Endodermal cell (in vitro differentiated cells): ENCODE measurements at regions not wholly inside any gene's neighbourhood (a gene's known extent, or its start where the extent isn't known, plus 50 kb on each side); places are given as distances from the start of the nearest gene placed in this dataset.
"Not testable (repeated sequence)": the region's sequence is repeated elsewhere in the genome, so short reads cannot be mapped to it uniquely, and the experiment has no call there.

Experiments
- DNase-seq: peaks from one replicate; pipeline ENCODE4 v3.0.0-alpha.2; 2017
- H3K27ac ChIP-seq: 2 replicates; pipeline ENCODE4 v1.5.1; 2013; ENCODE audit warnings: mild to moderate bottlenecking, low read depth, low read length, moderate library complexity
- H3K27me3 ChIP-seq: 2 replicates; pipeline ENCODE4 v1.6.1; 2013; ENCODE audit warnings: mild to moderate bottlenecking, low read length, moderate library complexity; ENCODE audit not compliant: insufficient read depth, control insufficient read depth, poor library complexity, severe bottlenecking
- H3K36me3 ChIP-seq: 2 replicates; pipeline ENCODE4 v1.7.0; 2013; ENCODE audit warnings: mild to moderate bottlenecking, low read length, moderate library complexity; ENCODE audit not compliant: control insufficient read depth, insufficient read depth
- H3K4me1 ChIP-seq: one replicate; pipeline ENCODE4 v1.7.0; 2013; ENCODE audit warnings: low read length; ENCODE audit not compliant: control insufficient read depth, insufficient read depth
- H3K4me3 ChIP-seq: 2 replicates; pipeline ENCODE4 v1.5.1; 2013; ENCODE audit warnings: mild to moderate bottlenecking, low read length, moderate library complexity
- H3K9ac ChIP-seq: 2 replicates; pipeline ENCODE4 v1.6.1; 2013; ENCODE audit warnings: mild to moderate bottlenecking, low read length, moderate library complexity; ENCODE audit not compliant: poor library complexity, severe bottlenecking; ENCODE audit errors: extremely low read depth
- H3K9me3 ChIP-seq: 2 replicates; pipeline ENCODE4 v1.6.1; 2013; ENCODE audit warnings: mild to moderate bottlenecking, low read length, moderate library complexity; ENCODE audit not compliant: control insufficient read depth
- H3K27ac Mint-ChIP-seq: 2 replicates; pipeline ENCODE4 v1.8.0; 2020; ENCODE audit warnings: mixed read lengths
- H3K27me3 Mint-ChIP-seq: 2 replicates; pipeline ENCODE4 v1.8.0; 2021; ENCODE audit warnings: mild to moderate bottlenecking, mixed read lengths; ENCODE audit not compliant: insufficient read depth
- H3K36me3 Mint-ChIP-seq: 2 replicates; pipeline ENCODE4 v1.8.0; 2020; ENCODE audit warnings: low read depth, mixed read lengths
- H3K4me1 Mint-ChIP-seq: 2 replicates; pipeline ENCODE4 v1.8.0; 2020; ENCODE audit warnings: mixed read lengths
- H3K4me3 Mint-ChIP-seq: 2 replicates; pipeline ENCODE4 v1.8.0; 2020; ENCODE audit warnings: mild to moderate bottlenecking, moderate library complexity, mixed read lengths
- H3K9me3 Mint-ChIP-seq: 2 replicates; pipeline ENCODE4 v1.8.0; 2020; ENCODE audit warnings: mild to moderate bottlenecking, mixed read lengths
- WGBS, 2 experiments: methylation state at CpG; one replicate each; pipeline versions ENCODE4 v1.1.5 to v1.1.7; 2013; ENCODE audit warnings: missing lambda C conversion rate in 2 of 2, mixed read lengths in 1 of 2; ENCODE audit not compliant: insufficient coverage in 1 of 2, insufficient read length in 1 of 2; 5-methylcytosine and 5-hydroxymethylcytosine counted together
- TF ChIP-seq, protein P1 (sequence below): fragments of 200-600 bp; sonication (generic); conservative IDR thresholded peaks from 2 replicates; pipeline ENCODE4 v1.5.0; 2021; ENCODE audit warnings: antibody characterized with exemption, mild to moderate bottlenecking

DNA sequence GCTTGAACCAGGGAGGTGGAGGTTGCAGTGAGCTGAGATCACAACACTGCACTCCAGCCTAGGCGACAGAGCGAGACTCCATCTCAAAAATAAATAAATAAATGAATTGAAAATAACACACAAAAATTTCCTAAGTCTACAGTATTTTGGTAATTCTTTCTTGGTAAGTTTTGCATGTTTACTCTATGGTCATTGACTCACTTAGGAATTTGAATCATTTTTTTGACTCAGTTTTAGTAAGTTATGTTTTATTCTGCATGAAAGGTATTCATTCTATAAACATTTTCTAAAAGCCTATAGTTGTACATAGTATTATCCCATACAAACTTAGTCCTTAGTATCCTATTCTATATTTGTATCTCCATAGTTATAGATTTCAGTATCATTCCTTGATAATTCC lies 772.9 kb upstream of the SLIT2 start:
- TF ChIP-seq, protein P1, sequence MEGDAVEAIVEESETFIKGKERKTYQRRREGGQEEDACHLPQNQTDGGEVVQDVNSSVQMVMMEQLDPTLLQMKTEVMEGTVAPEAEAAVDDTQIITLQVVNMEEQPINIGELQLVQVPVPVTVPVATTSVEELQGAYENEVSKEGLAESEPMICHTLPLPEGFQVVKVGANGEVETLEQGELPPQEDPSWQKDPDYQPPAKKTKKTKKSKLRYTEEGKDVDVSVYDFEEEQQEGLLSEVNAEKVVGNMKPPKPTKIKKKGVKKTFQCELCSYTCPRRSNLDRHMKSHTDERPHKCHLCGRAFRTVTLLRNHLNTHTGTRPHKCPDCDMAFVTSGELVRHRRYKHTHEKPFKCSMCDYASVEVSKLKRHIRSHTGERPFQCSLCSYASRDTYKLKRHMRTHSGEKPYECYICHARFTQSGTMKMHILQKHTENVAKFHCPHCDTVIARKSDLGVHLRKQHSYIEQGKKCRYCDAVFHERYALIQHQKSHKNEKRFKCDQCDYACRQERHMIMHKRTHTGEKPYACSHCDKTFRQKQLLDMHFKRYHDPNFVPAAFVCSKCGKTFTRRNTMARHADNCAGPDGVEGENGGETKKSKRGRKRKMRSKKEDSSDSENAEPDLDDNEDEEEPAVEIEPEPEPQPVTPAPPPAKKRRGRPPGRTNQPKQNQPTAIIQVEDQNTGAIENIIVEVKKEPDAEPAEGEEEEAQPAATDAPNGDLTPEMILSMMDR: no peak

GRCh38 chr4:19473569-19473968 lies 778.1 kb upstream of the SLIT2 start:
- TF ChIP-seq, protein P1: no peak
- H3K9me3 ChIP-seq: no peaks in the 10 kb centered on the region
- 83 to 100% methylated on average over 1 of the region's 1 CpG for WGBS, 2 experiments
- H3K4me3 ChIP-seq: no peak overlapping the region
- no peaks in the 10 kb centered on the region for H3K36me3 Mint-ChIP-seq
- no peaks in the 10 kb centered on the region for H3K27me3 Mint-ChIP-seq
- peaks cover 2% of the 10 kb centered on the region for H3K9me3 Mint-ChIP-seq
- no peak overlapping the region for H3K27ac ChIP-seq
- H3K4me1 Mint-ChIP-seq: peaks cover 4% of the 10 kb centered on the region
- no peaks in the 10 kb centered on the region for H3K4me1 ChIP-seq
- H3K27me3 ChIP-seq: no peaks in the 10 kb centered on the region
- DNase-seq: no peak
- no peak overlapping the region for H3K4me3 Mint-ChIP-seq
- no peaks in the 10 kb centered on the region for H3K36me3 ChIP-seq
- no peak overlapping the region for H3K9ac ChIP-seq
- no peak overlapping the region for H3K27ac Mint-ChIP-seq

More for the DNA sequence above, 772.9 kb upstream of the SLIT2 start:
- DNase-seq: no peak
- H3K27ac ChIP-seq: no peak overlapping the region
- H3K36me3 ChIP-seq: no peaks in the 10 kb centered on the region
- H3K36me3 Mint-ChIP-seq: no peaks in the 10 kb centered on the region
- peaks cover under 1% of the 10 kb centered on the region for H3K4me1 Mint-ChIP-seq
- no peak overlapping the region for H3K4me3 ChIP-seq
- H3K9ac ChIP-seq: no peak overlapping the region
- H3K9me3 Mint-ChIP-seq: no peaks in the 10 kb centered on the region
- H3K27me3 Mint-ChIP-seq: no peaks in the 10 kb centered on the region
- no peaks in the 10 kb centered on the region for H3K4me1 ChIP-seq
- WGBS, 2 experiments: 100% methylated on average over 2 of the region's 2 CpGs; no CpG with 5 or more reads in 1 of the 2 experiments
- no peaks in the 10 kb centered on the region for H3K9me3 ChIP-seq
- H3K27me3 ChIP-seq: no peaks in the 10 kb centered on the region
- H3K4me3 Mint-ChIP-seq: no peak overlapping the region
- H3K27ac Mint-ChIP-seq: no peak overlapping the region

DNA sequence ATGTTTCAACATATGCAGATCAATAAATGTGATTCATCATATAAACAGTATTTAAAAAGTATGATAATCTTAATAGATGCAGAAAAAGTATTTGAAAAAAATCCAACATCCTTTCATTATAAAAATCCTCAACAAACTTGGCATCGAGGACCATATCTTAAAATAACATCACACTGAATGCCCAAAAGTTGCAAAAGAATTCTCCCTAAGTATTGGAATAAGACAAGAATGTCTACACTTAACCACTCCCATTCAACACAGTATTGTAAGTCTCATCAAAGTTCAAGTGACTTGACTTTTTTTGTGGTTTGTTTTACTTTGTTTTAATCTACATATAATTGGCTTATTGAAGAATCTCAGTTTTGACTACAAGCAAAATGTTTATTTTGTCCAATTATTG lies 779.0 kb upstream of the SLIT2 start:
- Histone ChIP-seq H3K36me3 (no peaks in the 10 kb centered on the region), H3K4me3 (no peak overlapping the region), H3K9me3 (no peaks in the 10 kb centered on the region), H3K27me3 (no peaks in the 10 kb centered on the region), H3K9ac (no peak overlapping the region), H3K27ac (no peak overlapping the region), H3K4me1 (no peaks in the 10 kb centered on the region)
- no peak for DNase-seq
- WGBS, 2 experiments: 94 to 100% methylated on average over 1 of the region's 1 CpG
- TF ChIP-seq, protein P1: no peak
- H3K36me3 Mint-ChIP-seq: no peaks in the 10 kb centered on the region
- H3K4me1 Mint-ChIP-seq: peaks cover 4% of the 10 kb centered on the region
- no peak overlapping the region for H3K27ac Mint-ChIP-seq
- no peaks in the 10 kb centered on the region for H3K27me3 Mint-ChIP-seq
- H3K9me3 Mint-ChIP-seq: peaks cover 2% of the 10 kb centered on the region
- H3K4me3 Mint-ChIP-seq: no peak overlapping the region

DNA sequence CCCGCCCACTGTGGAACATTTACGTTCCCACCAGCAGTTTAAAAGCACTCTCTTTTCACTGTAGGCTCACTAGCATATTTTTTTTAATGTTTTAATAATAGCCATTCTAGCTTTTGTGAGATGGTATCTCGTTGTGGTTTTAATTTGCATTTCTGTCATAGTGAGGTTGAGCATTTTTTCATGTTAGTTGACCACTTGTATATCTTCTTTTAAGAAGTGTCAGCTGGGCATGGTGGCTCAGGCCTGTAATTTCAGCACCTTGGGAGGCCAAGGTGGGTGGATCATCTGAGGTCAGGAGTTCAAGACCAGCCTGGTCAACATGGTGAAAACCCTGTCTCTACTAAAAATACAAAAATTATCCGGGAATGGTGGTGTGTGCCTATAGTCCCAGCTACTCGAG lies 781.7 kb upstream of the SLIT2 start:
- not testable (repeated sequence) for H3K36me3 Mint-ChIP-seq, H3K36me3 ChIP-seq, H3K4me3 ChIP-seq, H3K4me1 Mint-ChIP-seq, H3K9me3 ChIP-seq, H3K4me3 Mint-ChIP-seq, H3K27ac Mint-ChIP-seq, H3K27me3 Mint-ChIP-seq, H3K9ac ChIP-seq, H3K4me1 ChIP-seq, H3K27ac ChIP-seq, H3K9me3 Mint-ChIP-seq, H3K27me3 ChIP-seq, DNase-seq
- 94 to 100% methylated on average over 2 to 5 of the region's 5 CpGs for WGBS, 2 experiments
